GM19438 (cell line): ENCODE measurements at regions not wholly inside any gene's neighbourhood (a gene's known extent, or its start where the extent isn't known, plus 50 kb on each side); places are given as distances from the start of the nearest gene placed in this dataset.
"Not testable (repeated sequence)": the region's sequence is repeated elsewhere in the genome, so short reads cannot be mapped to it uniquely, and the experiment has no call there.

ENCODE experiments used
- ATAC-seq: cut with Tn5 transposase; IDR thresholded peaks from one replicate; pipeline ENCODE4 v1.9.1; 2021; ENCODE audit warnings: low read depth; ENCODE audit not compliant: unreplicated experiment

DNA sequence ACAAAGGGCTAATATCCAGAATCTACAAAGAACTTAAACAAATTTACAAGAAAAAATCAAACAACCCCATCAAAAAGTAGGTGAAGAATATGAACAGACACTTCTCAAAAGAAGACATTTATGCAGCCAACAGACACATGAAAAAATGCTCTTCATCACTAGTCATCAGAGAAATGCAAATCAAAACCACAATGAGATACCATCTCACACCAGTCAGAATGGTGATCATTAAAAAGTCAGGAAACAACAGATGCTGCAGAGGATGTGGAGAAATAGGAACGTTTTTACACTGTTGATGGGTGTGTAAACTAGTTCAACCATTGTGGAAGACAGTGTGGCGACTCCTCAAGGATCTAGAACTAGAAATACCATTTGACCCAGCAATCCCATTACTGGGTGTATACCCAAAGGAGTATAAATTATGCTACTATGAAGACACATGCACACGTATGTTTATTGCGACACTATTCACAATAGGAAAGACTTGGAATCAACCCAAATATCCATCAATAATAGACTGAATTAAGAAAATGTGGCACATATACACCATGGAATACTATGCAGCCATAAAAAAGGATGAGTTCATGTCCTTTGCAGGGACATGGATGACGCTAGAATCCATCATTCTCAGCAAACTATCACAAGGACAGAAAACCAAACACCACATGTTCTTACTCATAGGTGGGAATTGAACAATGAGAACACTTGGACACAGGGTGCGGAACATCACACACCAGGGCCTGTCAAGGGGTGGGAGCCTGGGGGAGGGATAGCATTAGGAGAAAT lies 241.5 kb downstream of the KCNRG start:
- not testable (repeated sequence) for ATAC-seq

DNA sequence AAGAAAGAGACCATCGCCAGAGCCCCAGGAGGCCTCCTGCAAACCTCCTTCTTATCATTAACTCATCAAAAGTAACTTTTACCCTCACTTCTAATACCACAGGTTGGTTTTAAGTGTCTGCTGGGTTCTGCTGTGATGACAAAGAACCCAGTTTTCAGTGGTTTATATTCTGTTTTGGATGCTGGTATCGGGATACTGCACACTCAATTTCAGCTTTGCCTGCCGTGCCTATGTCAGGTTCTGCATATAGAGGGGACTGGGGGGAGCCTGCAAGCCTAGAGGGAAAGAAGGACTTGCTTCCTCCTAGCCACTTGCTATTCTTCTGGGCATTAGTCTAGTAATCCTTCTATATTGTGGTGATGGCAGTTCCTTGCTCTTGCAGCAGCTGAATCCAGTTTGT lies 242.4 kb downstream of the KCNRG start:
- ATAC-seq, result no peak

DNA sequence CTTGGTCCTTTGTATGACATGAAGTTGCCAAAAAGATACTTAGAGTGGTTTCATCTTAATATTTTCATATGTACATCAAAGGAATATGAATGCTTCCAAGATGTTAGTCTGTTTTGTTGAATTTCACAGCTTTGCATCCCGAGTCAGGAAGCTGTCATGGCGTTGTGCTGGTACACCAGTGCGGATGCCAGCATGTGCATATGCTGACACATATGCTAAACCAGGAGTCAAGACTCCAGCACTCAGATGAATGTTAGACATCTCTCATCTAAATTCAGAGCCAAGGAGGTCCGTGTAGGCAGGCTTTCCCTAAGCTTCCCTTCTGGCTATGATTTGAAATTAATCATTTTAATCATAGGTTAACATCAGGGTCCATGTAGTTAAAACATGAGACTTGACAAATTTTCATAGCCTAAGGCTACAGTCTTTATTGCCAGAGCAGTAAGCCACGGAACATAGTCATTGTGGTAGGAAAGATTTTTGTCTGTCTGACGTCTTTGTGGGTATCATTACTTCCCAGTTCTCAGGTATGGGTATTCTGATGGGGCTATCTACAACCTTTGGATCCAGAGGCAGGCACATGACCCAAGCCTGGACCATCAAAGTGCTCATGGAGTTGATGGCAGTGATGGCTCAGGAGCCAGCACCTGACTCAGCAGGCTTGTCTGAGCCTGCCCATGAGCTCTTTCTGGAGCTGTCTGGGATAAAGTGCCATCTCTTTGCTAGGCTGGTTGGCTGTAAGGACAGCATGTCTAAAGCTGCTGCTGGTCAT lies 246.1 kb downstream of the KCNRG start:
- ATAC-seq, result no peak

GRCh38 chr13:50267066-50267465 lies 251.8 kb downstream of the KCNRG start:
- no peak for ATAC-seq

- ATAC-seq, result no peak
Observed at GRCh38 chr13:50267917-50268316, 252.7 kb downstream of the KCNRG start.

- no peak for ATAC-seq
Observed at GRCh38 chr13:50268500-50268899, 253.3 kb downstream of the KCNRG start.

DNA sequence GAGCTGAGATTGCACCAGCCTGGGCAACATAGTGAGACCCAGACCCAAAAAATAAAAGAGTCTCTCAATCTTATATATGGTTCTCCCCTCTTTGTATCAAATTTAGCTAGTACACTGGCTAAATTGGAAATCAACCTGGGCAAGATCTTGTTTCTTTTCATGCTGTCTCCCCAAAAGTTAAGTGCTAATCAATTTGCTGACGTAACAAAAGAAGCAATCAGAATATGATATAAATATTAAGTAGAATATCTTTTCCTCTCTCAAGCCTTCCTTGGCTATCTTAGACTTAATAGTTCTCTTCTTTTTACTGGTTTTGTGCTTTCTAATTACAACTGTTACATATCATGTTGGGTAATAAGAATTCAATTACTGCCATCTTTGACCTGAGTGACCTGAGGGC lies 258.9 kb downstream of the KCNRG start:
- ATAC-seq, result no peak

- no peak for ATAC-seq
Observed at GRCh38 chr13:50275392-50276063, 260.3 kb downstream of the KCNRG start.

- ATAC-seq, result no peak
Observed at GRCh38 chr13:50276550-50276949, 261.3 kb downstream of the KCNRG start.

GRCh38 chr13:50277127-50277526 lies 261.9 kb downstream of the KCNRG start:
- no peak for ATAC-seq

DNA sequence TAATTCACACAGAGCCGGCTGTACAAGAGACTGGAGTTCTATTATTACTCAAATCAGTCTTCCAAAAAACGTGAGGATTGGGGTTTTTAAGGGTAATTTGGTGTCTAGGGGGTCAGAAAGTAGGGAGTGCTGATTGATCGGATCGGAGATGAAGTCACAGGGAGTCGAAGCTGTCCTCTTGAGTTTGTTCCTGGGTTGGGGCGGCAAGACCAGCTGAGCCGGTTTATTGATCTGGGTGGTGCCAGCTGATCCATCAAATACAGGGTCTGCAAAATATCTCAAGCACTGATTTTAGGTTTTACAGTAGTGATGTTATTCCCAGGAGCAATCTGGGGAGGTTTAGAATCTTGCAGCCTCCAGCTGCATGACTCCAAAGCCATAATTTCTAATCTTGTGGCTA lies 262.7 kb downstream of the KCNRG start:
- ATAC-seq, result no peak

GRCh38 chr13:50280441-50280937 lies 265.2 kb downstream of the KCNRG start:
- no peak for ATAC-seq

GRCh38 chr13:50282016-50282415 lies 266.8 kb downstream of the KCNRG start:
- no peak for ATAC-seq

GRCh38 chr13:50283017-50283416 lies 267.8 kb downstream of the KCNRG start:
- no peak for ATAC-seq

DNA sequence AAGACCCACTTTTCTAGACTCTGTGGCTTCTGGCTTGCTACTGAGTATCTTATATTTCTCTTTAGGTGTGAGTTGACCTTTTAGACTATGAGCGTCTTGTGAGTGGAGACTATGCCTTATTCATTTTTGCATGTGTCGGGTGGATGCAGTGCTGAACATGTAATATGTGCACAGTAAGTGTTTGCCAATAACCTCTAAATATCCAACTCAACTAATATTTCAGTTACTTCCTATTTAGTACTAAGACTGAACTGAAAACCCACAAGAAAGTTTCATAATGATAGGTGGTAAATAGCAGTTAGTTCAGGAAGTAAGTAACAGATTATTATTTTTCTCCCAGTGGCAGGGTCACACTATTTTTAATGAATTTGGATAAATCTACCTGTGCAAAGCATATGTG lies 269.3 kb downstream of the KCNRG start:
- peak; percentile 71 for ATAC-seq

DNA sequence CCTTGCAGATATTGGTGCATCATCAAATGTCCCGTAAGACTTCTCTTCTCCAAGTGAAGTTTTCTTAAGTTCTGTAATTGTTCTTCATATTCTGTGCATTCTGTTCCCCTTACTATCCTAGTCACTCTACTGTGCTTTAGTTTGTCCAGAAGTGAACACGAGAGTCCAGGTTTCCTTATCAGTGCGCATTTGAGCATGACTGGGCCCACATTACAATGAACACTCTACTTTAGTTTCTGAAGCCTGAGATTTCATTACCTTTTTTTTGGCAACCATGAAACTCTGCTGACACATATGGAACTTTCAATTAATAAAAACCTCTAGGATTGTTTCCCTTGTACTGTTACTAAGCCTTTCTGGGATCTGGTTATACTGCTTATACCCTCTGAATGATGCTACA lies 270.0 kb downstream of the KCNRG start:
- ATAC-seq, result no peak

GRCh38 chr13:50286324-50286723 lies 271.1 kb downstream of the KCNRG start:
- ATAC-seq, result no peak

DNA sequence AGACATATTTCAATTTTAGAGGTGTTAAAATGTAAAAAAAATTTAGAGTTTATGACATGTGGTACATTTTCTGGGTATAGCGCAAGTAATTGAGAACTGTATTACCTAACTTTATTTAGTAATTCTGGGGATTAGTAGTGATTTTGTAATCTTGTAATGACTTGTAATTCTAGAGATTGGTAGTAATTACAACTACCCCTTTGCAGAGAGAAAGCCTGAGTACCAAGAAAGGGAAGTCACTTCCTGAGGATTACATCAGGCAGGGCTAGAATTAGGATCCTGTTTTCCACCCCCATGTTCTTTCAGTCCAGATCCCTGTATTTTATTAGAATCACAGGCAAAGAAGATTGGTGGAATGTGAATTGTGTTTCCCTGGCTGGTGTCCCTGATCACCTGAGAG lies 274.9 kb downstream of the KCNRG start:
- no peak for ATAC-seq

DNA sequence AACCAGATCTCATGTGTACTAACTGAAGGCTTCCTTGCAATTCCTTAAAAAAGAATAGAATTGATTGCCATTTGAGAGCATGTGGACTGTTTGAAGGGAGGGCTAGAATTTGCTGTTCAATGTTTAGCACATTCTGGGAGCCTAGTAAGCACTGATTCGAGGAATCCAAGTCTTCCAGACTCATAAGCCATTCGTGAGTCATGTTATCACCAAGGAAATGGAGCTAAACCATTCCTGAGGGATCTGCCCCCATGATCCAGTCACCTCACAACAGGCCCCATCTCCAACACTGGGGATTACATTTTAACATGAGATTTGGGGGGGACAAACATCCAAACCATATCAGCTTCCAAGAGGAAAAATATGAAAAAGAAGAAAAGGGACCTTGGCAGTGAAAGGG lies 276.4 kb downstream of the KCNRG start:
- ATAC-seq, result no peak

- ATAC-seq, result no peak
Observed at GRCh38 chr13:50292081-50292480, 276.8 kb downstream of the KCNRG start.

DNA sequence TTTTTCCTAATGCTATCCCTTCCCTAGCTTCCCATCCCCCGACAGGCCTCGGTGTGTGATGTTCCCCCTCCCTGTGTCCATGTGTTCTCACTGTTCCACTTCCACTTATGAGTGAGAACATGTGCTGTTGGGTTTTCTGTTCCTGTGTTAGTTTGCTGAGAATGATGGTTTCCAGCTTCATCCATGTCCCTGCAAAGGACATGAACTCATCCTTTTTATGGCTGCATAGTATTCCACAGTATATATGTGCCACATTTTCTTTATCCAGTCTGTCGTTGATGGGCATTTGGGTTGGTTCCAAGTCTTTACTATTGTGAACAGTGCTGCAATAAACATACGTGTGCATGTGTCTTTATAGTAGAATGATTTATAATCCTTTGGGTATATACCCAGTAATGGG lies 279.2 kb downstream of the KCNRG start:
- not testable (repeated sequence) for ATAC-seq
